B cell (primary cell): ENCODE measurements at regions not wholly inside any gene's neighbourhood (a gene's known extent, or its start where the extent isn't known, plus 50 kb on each side); places are given as distances from the start of the nearest gene placed in this dataset.

Experiments used
- ATAC-seq: fragments of 200-7000 bp; cut with Tn5 transposase; one replicate; pipeline ENCODE4 v1.10.0; 2021; ENCODE audit warnings: low read depth, mild to moderate bottlenecking, moderate number of reproducible peaks, moderate library complexity
- CTCF ChIA-PET: fragments of 350-600 bp; sonication (Branson Sonifier 250); formaldehyde crosslinking; loops from one replicate; lab custom pipeline; 2021; ENCODE audit warnings: antibody characterized with exemption, inconsistent platforms; lab: Charles Lee
- POLR2A ChIA-PET: fragments of 350-600 bp; sonication (Branson Sonifier 250); formaldehyde crosslinking; loops from one replicate; lab custom pipeline; 2021; ENCODE audit warnings: antibody characterized with exemption; lab: Charles Lee
- DNase-seq: peaks from one replicate; pipeline ENCODE4 v3.0.0; 2013
- H2AFZ ChIP-seq: 2 replicates; pipeline ENCODE4 v1.6.1; 2012; ENCODE audit warnings: mild to moderate bottlenecking, low read depth, low read length; ENCODE audit not compliant: insufficient read depth, poor library complexity, severe bottlenecking
- H3K27ac ChIP-seq, 2 donors: 1 replicate in 1 of 2; 2 replicates in 1 of 2; pipeline ENCODE4 v1.5.1; 2012 to 2013; ENCODE audit warnings: low read length in 2 of 2, mild to moderate bottlenecking in 2 of 2, moderate library complexity in 1 of 2
- H3K27me3 ChIP-seq, 4 experiments: fragments of 200-600 bp in 1 of 4; sonication (generic) in 1 of 4; replicated peaks in 1 of 4; 1 replicate in 2 of 4; 2 replicates in 2 of 4; pipeline versions ENCODE4 v1.6.1 to v1.7.0; 2013 to 2016; ENCODE audit warnings: low read length in 3 of 4, mild to moderate bottlenecking in 2 of 4, mixed read lengths in 1 of 4, moderate library complexity in 1 of 4; ENCODE audit not compliant: insufficient read depth in 4 of 4, control insufficient read depth in 3 of 4; ENCODE audit errors: control extremely low read depth in 1 of 4
- H3K36me3 ChIP-seq, 2 experiments: replicated peaks in 1 of 2; 1 replicate in 1 of 2; 2 replicates in 1 of 2; pipeline versions ENCODE4 v1.6.1 to v1.7.1; 2013; ENCODE audit warnings: low read length in 1 of 2; ENCODE audit not compliant: insufficient read depth in 2 of 2, control insufficient read depth in 1 of 2; ENCODE audit errors: control extremely low read depth in 1 of 2, extremely low read depth in 1 of 2
- H3K4me1 ChIP-seq, 2 donors: fragments of 200-600 bp in 1 of 2; sonication (generic) in 1 of 2; 1 replicate in 1 of 2; 2 replicates in 1 of 2; pipeline versions ENCODE4 v1.5.1 to v1.6.1; 2013 to 2017; ENCODE audit warnings: low read length in 2 of 2; ENCODE audit not compliant: control insufficient read depth in 2 of 2, insufficient read depth in 2 of 2
- H3K4me2 ChIP-seq: replicated peaks from 2 replicates; pipeline ENCODE3; 2012; ENCODE audit warnings: mild to moderate bottlenecking, low read depth, low read length; ENCODE audit not compliant: poor library complexity, severe bottlenecking
- H3K4me3 ChIP-seq, 5 experiments: fragments of 200-600 bp in 1 of 5; sonication (generic) in 1 of 5; 1 replicate in 3 of 5; 2 replicates in 2 of 5; pipeline versions ENCODE4 v1.5.1 to v1.7.0; 2011 to 2016; ENCODE audit warnings: low read length in 4 of 5, mild to moderate bottlenecking in 4 of 5, low read depth in 2 of 5, control low read depth in 1 of 5, moderate library complexity in 1 of 5; ENCODE audit not compliant: insufficient read depth in 1 of 5; ENCODE audit errors: control extremely low read depth in 1 of 5, extremely low read depth in 1 of 5
- H3K79me2 ChIP-seq: fragments of 200-600 bp; sonication (generic); one replicate; pipeline ENCODE4 v1.6.0; 2016; ENCODE audit warnings: low read length; ENCODE audit not compliant: control insufficient read depth, insufficient read depth
- H3K9ac ChIP-seq: fragments of 200-600 bp; sonication (generic); 2 replicates; pipeline ENCODE4 v1.6.1; 2017; ENCODE audit warnings: mild to moderate bottlenecking, low read length, moderate library complexity
- H3K9me3 ChIP-seq, 3 donors: one replicate each; pipeline versions ENCODE4 v1.6.1 to v1.7.1; 2013; ENCODE audit warnings: low read length in 2 of 3; ENCODE audit not compliant: control insufficient read depth in 2 of 3, insufficient read depth in 1 of 3; ENCODE audit errors: control extremely low read depth in 1 of 3
- H4K20me1 ChIP-seq: 2 replicates; pipeline ENCODE4 v1.6.0; 2012; ENCODE audit warnings: mild to moderate bottlenecking, low read length; ENCODE audit not compliant: insufficient read depth, control insufficient read depth, poor library complexity, severe bottlenecking
- H3K27ac Mint-ChIP-seq: one replicate; pipeline ENCODE4 v1.8.0; 2021; ENCODE audit warnings: mixed read lengths
- H3K27me3 Mint-ChIP-seq: one replicate; pipeline ENCODE4 v1.8.0; 2021; ENCODE audit warnings: mixed read lengths
- H3K4me1 Mint-ChIP-seq: one replicate; pipeline ENCODE4 v1.8.0; 2021; ENCODE audit warnings: mixed read lengths
- H3K4me3 Mint-ChIP-seq: one replicate; pipeline ENCODE4 v1.8.0; 2021; ENCODE audit warnings: mixed read lengths
- H3K9me3 Mint-ChIP-seq: one replicate; pipeline ENCODE4 v1.8.0; 2022; ENCODE audit warnings: mixed read lengths; ENCODE audit not compliant: insufficient read depth
- CTCF ChIP-seq: fragments of 200-600 bp; IDR thresholded peaks from one replicate; pipeline ENCODE4 v1.8.0; 2022; ENCODE audit warnings: antibody characterized with exemption, mild to moderate bottlenecking
- EZH2 ChIP-seq: IDR thresholded peaks from 2 replicates; pipeline ENCODE4 v1.6.1; 2012; ENCODE audit warnings: borderline replicate concordance, low read depth, mild to moderate bottlenecking, moderate library complexity, low read length; ENCODE audit not compliant: insufficient read depth, poor library complexity, severe bottlenecking
- WGBS: methylation state at CpG from one replicate; pipeline ENCODE4 v1.1.5; 2013; ENCODE audit warnings: missing lambda C conversion rate; ENCODE audit not compliant: insufficient coverage; 5-methylcytosine and 5-hydroxymethylcytosine counted together
- intact Hi-C: fragments of 100-400 bp; cut with micrococcal nuclease; formaldehyde crosslinking; loops from one replicate; pipeline ENCODE4 v1.10.0; 2022

- Histone ChIP-seq H3K9ac (no peak overlapping the region), H4K20me1 (no peaks in the 10 kb centered on the region), H3K4me2 (no peak overlapping the region), H3K4me3 (no peak overlapping the region), H3K9me3 (no peaks in the 10 kb centered on the region), H3K36me3 (no peaks in the 10 kb centered on the region), H3K4me1 (no peaks in the 10 kb centered on the region), H3K27ac (no peak overlapping the region), H3K79me2 (no peaks in the 10 kb centered on the region), H3K27me3 (no peaks in the 10 kb centered on the region), H2AFZ (no peak overlapping the region)
- POLR2A ChIA-PET: no interaction called here
- intact Hi-C loops: no loop called here
- Mint-ChIP-seq H3K4me1 (no peaks in the 10 kb centered on the region), H3K27me3 (no peaks in the 10 kb centered on the region), H3K4me3 (no peak overlapping the region), H3K27ac (no peak overlapping the region), H3K9me3 (no peaks in the 10 kb centered on the region)
- no peak for DNase-seq
- TF ChIP-seq CTCF (no peak), EZH2 (no peak)
- ATAC-seq: no peak
- CTCF ChIA-PET: no interaction called here
- WGBS: no CpG with 5 or more reads among the region's 1 CpG
These were observed 233.5 kb upstream of the KIAA1217 start for GRCh38 chr10:23975431-23975830.

GRCh38 chr10:23976275-23976674 is 232.7 kb upstream of the KIAA1217 start:
- Histone ChIP-seq H3K4me3 (no peak overlapping the region), H3K27me3 (no peaks in the 10 kb centered on the region), H3K27ac (no peak overlapping the region), H4K20me1 (no peaks in the 10 kb centered on the region), H3K9ac (no peak overlapping the region), H3K36me3 (no peaks in the 10 kb centered on the region), H3K9me3 (no peaks in the 10 kb centered on the region), H2AFZ (no peak overlapping the region), H3K4me1 (no peaks in the 10 kb centered on the region), H3K4me2 (no peak overlapping the region), H3K79me2 (no peaks in the 10 kb centered on the region)
- CTCF ChIA-PET: no interaction called here
- TF ChIP-seq CTCF (no peak), EZH2 (no peak)
- intact Hi-C loops: no loop called here
- no peaks in the 10 kb centered on the region for H3K4me1 Mint-ChIP-seq
- H3K27me3 Mint-ChIP-seq: no peaks in the 10 kb centered on the region
- no peak for DNase-seq
- ATAC-seq: no peak
- POLR2A ChIA-PET: no interaction called here
- no CpG with 5 or more reads among the region's 1 CpG for WGBS
- H3K4me3 Mint-ChIP-seq: no peak overlapping the region
- no peaks in the 10 kb centered on the region for H3K9me3 Mint-ChIP-seq
- no peak overlapping the region for H3K27ac Mint-ChIP-seq
